Globus pallidus (tissue), 1 donor: ENCODE measurements at regions not wholly inside any gene's neighbourhood (a gene's known extent, or its start where the extent isn't known, plus 50 kb on each side); places are given as distances from the start of the nearest gene placed in this dataset.

Experiments used
- DNase-seq: peaks from one replicate; pipeline ENCODE4 v3.0.0-alpha.2; 2015; ENCODE audit warnings: low spot score

DNA sequence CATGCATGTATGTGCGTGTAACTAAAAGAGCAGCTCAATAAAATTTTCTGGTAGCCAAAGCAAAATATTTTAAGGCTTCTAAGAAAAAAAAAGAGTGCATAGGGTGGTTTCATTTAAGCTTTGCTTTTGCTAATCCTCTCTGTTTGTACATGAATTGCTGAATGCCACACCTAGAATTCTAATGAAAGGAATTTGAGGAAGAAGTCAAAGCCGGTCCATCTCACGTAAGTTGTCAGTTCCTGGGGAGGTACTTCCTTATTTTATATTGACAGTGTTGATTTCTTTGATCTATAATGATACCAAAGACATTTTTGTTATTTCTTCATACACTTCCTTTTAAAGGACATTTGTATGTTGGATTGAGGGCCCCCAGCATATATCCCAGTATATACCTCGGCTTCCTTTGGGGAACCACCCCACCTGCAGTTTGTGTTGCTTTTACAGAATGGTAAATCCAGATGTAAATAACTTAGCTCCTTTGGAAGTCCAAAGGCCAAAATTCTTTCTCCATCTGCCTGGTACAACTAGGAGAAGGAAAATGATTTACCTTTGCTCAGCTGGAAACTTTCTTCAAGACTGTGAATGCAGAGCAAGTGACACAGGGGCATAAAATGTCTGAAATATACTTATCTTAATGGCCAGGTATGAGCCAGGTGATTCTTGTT, 420.9 kb upstream of the ATP2B1 start:
- DNase-seq: no peak

DNA sequence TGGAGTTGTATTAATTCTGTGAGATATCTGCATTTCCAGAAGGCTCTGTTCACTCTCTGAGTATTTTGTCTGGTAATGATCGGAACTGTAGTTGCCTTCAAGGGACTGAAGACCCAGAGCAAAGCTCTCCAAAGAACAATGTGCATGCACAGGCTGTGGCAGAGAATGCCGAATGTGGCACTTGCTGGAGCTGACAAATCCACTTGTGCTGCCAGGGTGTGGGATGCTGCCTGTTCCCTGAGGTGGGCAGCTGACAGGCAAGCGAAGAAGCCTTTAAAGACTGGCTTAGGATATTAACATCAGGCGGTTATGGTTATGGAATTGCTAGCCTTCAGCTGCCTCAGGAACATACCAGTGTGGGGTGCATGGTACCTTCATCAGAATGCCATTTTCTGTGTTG, 419.9 kb upstream of the ATP2B1 start:
- no peak for DNase-seq

DNA sequence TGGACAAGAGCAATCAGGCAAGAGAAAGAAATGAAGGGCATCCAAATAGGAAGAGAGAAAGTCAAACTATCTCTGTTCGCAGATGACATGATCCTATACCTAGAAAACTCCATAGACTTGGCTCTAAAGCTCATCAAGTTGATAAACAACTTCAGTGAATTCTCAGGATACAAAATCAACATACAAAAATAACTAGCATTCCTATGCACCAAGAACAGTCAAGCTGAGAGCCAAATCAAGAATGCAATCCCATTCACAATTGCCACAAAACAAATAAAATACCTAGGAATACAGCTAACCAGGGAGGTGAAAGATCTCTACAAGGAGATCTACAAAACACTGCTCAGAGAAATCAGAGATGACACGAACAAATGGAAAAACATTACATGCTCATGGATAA, 417.5 kb upstream of the ATP2B1 start:
- DNase-seq: no peak

DNA sequence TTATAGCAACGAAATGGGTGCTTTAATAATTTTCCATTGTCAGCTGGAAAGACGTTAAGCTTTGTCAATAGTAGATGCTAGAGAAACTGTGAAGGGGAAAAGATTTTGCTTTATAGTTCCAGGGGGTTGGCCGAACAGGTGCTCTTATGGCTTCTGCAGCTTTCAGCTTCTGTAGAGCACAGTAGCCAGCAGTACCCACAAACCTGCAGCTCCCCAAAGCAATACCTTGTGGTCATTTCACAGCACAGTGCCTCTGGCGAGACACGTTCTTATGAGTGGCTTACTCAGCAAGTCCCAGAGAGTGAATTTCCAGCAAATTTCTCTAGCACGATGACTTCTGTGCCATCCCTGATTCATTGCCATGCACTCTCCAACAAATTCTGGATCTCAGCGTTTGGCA, 416.3 kb upstream of the ATP2B1 start:
- no peak for DNase-seq

DNA sequence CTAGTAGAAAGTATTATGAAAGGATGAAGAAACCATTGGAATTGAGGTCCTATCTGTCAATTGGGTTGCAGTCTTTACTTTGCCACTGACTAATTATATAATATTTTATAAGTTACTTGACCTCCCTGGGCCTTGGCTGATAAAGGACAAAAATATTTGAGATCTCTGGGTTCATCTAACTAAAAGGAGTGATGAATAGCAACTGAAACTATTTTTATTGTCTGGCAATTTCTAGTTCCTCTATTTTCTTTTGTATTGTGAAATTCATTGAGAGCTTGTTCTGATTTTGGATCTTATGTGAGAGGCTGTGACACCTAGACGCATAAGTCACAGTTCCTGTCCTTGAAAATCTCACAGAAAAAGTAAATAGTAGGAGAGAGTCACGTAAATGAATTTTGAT, 415.7 kb upstream of the ATP2B1 start:
- DNase-seq: no peak

DNA sequence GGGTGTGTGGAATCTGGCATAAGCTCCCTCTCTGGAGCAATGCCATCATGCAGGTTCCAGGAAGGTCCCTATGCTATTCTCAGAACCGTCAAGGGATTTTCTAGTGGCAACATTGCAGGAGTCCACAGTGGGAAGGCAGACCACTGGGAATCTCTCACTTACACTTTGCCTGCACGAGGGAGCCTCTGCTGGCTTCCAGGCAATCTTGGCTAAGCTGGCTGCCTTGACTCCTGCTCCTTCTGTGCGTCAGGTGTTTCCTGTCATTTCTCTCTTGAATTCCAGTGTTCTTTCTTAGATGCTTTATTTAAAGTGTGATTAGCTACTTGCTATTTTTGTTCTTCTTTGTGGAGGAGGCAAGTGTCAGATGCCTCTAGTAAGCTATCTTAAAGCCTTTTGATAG, 414.0 kb upstream of the ATP2B1 start:
- no peak for DNase-seq

DNA sequence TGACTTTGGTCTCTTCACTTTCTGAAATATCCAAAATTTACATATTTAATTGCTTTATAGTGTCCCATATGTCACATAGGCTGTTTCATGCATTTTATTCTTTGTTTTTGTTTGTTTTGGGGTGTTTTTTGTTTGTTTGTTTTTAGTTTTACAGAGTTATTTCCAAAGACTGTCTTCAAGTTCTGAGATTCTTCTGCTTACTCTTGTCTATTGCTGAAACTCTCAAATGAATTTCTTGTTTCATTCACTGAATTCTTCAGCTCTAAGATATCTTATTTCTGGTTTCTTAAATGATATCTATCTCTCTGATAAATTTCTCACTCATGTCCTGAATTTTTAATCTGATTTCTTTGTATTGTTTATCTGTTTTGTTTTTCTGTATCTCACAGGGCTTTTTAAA, 412.0 kb upstream of the ATP2B1 start:
- no peak for DNase-seq

DNA sequence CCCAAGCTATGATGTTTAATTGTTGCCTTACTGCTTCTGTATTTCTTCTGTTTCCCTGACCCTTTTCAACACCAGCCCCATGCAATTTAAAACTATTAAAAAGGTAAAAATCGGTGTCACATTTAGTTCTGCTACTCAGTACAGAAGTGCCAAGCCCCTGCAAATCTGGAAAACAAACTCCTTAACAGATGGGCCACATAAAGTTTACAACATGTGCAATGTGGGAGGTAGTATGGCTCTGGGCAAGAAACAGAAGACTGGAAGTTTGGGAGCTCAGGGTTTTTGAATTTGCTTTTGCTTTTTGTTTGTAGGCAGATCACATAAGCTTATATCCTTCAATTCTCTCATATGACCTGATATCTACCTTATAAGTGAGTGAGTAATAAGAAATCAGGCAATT, 404.0 kb upstream of the ATP2B1 start:
- no peak for DNase-seq

DNA sequence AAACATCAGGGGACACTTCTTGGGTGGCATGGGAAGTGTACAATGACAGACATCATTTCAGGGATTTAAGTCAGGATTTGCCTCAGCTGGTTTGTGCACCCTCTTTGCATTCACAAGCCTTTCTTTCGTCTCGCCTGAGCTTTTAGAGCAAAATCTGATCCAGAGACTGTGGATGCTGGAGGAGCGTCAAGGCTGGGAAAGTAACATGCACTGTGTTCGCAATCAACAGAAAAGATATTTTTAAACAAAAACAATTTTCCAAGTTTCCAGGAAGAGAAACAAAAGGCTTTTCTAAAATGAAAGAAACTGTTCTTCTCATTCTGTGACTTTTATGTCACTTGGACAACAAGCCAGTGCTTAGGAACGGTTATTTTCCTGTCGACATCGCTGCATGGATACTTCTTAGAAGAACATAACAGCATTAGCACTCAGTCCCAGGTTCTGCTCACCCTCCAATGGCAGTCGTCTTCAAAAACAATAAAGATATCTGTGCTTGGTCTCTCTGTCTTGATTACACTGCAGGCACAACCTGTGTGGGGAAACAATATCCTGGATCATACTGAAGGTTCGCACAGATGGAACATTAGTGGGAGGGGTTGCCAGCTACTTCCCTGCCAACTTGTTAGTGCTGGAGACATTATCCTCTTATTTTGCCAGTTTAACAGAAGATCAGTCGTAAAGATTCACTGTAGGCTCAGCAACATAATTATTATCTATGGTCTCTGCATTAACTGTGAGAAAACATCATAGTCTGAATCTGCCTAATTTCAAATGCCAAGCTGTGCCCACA, 403.3 kb upstream of the ATP2B1 start:
- DNase-seq: no peak

DNA sequence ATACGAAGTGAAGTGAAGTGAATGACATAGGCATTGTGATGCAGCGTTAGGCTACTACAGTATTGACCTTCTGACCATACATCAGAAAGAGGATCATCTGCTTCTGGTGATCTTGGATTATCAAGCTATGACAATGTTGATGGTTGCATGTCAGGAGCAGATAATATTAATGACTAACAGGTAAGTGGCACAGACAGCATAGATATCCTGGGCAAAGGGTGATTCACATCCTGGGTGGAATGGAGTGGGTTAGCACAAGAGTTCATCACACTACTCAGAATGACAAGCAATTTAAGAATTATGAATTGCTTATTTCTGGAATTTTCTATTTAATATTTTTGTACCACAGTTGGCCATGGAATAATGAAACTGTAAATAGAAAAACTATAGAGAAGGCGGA, 397.9 kb upstream of the ATP2B1 start:
- no peak for DNase-seq

DNA sequence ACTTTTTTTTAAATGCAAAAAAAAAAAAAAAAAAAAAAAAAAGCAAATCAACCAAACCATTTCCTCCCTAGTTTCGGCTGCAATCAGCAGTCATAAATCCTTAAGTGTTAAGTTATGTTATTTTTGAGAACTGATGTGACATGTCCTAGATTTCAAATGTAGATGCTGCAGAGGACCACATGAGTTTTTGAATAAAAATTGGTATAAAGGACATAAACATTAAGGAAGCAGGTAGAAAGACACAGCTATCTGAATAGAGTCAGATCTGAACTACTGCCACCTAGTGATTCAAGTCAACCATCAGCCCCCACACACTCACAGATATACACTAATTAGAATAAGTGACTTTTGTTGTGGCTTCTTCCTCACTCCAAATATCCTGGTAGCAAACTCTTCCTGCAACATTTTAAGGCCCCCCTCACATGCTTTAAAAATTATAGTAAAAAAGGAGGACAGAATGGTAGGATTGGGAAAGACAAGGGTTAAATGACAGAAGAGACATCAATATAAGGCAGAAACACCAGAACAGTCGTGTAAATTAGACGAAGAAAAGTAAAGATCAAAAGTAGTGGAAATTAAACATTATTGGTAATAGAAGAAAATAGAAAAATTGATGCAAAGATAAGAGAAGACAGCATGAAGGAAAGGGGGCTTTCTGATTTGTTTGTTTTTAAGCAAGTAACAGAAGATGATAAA, 394.5 kb upstream of the ATP2B1 start:
- no peak for DNase-seq

DNA sequence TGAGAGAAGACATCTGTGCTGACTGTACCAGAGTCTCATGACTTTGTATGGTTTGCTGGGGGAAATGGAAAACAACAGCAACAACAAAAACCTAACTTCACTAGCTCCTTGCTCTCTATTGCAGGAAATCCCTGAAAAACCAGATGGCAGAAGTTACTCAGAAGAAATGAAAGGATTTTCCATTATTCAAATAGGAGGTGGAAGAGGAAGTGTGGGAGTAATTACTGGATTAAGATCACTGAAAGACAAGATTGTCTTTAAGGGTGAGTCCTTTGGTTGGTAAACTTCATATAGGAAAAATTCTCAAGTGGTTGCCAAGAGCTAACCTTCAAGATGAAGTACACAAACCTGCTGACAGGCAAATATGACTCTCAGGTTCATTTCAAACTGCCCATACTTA, 391.9 kb upstream of the ATP2B1 start:
- no peak for DNase-seq

DNA sequence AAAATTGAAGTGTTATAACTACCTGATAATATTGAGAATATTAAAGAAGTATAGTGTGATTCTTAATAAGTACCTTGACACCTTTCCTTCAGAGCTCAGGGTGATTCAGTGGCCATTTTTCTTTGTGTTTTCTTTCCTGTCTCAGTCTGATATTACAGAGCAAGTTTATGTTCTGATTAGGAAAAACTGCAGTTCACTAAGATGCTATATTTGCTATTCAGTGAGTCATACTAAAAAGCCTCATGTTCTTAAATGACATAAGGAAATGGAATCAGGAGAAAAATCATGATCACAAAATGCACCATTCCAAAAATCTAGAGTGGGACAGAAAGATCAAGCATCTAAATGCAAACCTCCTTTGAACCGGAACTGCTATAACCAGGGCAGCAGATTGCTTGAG, 390.6 kb upstream of the ATP2B1 start:
- DNase-seq: no peak

DNA sequence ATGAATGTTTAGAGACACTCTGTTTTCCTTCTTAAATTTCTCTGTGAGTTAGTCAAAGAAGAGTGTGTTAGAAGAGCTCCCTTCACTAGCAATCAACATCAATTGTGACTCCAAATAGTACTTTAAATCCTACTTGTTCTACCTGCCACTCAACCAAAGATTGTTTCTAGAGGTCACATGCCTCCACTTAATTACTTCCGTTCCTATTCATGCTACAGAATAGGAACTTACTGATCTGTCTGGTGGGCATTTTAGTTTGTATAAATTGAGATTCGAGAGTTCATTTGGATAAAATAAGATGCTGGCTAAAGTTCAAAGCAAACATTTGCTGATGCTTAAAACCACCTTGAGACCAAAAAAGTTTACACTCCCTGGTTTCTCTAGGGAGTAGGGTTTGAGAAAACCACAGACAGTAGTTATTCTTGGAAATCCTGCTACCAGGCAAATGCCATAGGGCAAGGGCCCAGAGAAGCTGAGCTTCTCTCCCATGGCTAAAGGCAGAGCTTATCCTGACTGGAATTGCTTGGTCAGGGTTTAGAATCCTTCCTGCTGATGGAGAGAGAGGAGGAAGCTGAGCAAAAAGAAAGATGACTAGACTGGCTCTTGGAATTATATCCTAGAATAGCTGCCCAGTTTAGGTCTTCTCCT, 389.6 kb upstream of the ATP2B1 start:
- no peak for DNase-seq

DNA sequence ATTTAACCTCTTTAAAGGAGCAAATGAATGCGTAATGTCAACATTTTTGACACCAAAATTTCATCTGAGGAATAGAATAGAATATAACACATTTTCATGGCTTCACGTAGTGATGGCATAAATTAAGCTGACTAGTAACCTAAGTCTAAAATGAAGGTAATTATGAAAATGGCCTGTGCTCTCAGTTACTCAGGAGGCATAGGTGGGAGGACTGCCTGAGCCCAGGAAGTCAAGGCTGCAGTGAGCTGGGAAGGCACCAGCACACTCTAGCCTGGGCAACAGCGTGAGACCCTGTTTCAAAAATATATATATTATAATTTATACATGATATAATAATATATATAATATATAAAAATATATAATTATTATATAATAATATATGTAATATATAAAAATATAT, 383.2 kb upstream of the ATP2B1 start:
- DNase-seq: no peak

DNA sequence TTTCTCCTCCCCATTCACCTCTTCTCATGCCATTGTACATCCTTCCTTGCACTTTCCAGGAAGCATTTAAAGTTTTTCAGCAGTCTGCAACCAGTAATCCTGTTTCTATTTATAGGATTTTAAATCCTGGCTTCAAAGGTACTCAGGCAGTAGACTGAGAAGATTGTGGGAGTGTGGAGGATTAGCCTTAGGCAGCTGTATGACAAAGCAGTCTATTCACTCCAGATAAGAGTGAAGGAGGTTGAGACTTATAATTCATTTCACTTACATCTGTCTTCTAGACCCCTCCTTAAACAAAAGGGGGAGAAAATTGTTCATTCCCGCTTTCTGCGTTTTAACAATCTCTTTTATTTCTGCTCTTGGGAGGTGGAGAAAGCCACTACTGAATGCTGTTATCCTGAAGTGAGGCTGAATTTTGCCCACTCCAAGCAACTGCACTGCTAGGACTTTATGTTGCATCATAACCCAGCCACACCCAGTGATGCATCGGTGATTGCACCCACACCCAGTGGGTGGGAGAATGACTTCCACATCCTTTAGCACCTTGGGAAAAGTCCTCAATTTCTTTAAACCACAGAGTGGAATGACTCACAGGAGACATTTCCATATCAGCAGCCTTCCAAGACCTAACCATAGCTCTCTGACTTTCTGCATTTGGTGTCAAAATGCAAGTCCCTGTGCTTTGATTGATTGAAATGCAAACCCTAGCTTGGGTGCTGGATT, 382.5 kb upstream of the ATP2B1 start:
- no peak for DNase-seq

DNA sequence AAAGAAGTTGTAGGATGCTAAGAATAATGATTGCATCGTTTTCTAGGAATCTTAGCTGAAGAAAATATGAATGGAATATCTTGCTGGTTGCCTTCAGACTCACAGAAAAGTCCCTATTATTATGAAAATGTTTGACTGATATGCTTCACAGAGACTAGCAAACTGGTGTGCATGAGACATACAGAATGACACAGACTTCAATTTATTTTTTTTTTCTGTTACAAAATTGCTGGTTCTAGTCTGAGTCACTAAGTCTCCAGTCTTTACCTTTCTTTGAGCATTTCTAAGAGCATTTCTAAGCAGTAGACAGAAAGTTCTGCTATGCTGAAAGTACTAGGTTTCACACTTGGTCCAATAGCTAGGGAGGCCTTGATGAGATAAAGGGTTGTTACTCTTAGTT, 377.6 kb upstream of the ATP2B1 start:
- no peak for DNase-seq

DNA sequence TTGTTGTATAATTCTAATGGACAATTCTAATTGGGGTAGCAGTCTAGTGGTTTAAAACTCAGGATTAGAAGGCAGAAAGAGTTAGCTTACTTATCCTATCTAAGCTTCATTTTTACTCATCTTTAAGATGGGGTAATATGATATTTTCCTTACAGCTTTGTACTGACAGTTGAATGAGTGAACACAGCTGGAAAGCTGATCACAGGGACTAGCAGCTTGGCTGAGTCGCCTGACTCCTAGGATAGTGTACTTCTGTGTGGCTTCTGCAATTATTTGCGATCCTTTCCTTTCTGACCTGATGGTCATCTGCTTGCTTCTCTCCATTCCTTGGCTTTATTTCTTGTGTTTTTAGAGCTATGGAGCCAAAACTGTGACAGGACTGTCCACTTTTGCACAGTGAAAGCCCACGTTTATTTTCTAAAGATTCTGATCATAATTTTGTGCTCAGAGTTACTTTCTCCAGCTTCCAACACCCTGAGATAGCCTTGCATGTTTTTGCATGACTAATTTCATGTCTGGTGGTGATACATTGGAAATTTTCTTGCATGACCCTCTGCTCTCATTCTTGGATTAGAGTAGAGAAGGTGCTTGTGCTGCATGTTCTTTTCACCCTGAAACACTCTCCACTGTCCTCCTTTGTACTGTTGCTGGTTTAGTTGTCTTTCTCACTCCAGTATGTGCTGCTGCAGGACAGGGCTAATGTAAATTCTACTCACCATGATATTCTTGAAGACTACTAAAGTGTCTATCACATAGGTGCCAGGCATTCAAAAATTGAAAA, 377.0 kb upstream of the ATP2B1 start:
- no peak for DNase-seq

DNA sequence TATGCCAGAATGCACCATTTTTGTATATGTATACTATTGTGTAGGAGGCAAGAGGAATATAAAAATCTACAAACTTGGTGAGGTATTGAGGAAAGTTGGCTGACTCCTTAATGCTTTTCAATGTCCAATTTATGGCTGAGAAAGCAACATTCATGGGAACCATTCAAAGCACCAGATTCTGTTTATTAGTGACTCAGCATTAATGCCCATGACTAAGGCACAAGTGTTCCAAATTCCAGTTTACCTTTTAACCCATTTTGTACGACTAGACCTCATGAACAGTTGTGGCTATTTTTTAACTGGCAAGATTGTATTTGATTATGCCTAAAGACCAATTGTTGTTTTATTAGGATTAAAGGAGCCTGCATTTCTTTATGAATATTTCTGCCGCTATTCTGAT, 375.4 kb upstream of the ATP2B1 start:
- no peak for DNase-seq

DNA sequence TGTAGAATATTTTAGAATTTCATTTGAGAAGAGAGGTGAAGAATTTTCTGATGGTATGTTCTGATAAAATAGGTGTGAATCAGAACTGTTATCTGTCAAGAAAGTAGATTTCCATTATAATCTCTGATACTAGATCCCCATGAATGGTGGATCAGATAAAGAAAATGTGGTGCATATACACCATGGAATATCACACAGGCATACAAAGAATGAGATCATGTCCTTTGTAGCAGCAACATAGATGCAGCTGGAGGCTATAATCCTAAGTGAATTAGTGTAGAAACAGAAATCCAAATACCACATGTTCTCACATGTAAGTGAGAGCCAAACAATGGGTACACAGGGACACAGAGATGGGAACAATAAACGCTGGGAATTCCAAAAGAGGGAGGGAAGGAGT, 372.0 kb upstream of the ATP2B1 start:
- no peak for DNase-seq

DNA sequence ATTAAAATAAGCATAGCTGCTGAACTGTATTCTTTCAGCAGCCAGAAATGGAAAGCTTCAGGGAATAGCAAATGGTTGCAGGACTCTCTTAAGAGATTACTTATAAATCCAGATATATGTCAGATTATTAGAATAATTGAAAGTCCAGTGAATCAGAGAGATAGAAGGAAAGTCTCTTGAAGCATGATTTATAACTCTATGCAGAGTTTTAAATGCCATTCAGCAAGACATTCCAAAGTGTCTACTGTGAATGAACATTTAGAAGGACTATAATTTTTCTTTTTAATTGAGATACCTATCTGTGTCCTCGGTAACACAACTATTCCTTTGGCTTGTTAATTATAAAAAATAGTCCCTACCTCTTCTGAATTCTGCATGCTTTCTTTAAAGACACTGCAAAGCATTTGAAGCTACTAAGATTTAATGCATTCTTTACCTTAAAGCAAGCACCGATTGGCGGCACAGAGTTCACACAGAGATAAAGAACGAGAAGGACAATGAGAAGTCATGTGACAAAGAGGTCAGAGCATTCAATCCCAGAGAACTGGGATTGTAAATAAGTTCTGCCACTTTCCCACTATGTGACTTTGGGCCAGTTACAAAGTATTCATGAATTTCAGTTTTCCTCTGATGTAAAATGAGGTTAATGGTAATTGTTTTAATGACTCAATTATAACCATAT, 371.0 kb upstream of the ATP2B1 start:
- DNase-seq: no peak
